PC-3 (cell line): ENCODE measurements at regions not wholly inside any gene's neighbourhood (a gene's known extent, or its start where the extent isn't known, plus 50 kb on each side); places are given as distances from the start of the nearest gene placed in this dataset.

Experiments
- ATAC-seq: fragments of 200-7000 bp; cut with Tn5 transposase; 2 replicates; pipeline ENCODE4 v1.9.1; 2020; ENCODE audit warnings: mild to moderate bottlenecking, moderate library complexity
- BruUV-seq: library from RNA; stranded (reverse); fragments of 400-500 nt; replicated peaks from 2 replicates; lab custom pipeline; 2021; lab: Mats Ljungman, UMichigan
- CTCF ChIA-PET: fragments of 300-600 bp; sonication (Branson Sonifier 250); formaldehyde crosslinking; loops from one replicate; lab custom pipeline; 2022; ENCODE audit warnings: antibody characterized with exemption; lab: Charles Lee
- POLR2A ChIA-PET: fragments of 300-600 bp; sonication (Branson Sonifier 250); formaldehyde crosslinking; loops from one replicate; lab custom pipeline; 2022; ENCODE audit warnings: antibody characterized with exemption; ENCODE audit not compliant: unreplicated experiment; lab: Charles Lee
- DNase-seq: peaks from one replicate; pipeline ENCODE4 v3.0.0-alpha.2; 2015
- H2AFZ ChIP-seq: fragments of 300-600 bp; sonication (generic); 2 replicates; pipeline ENCODE4 v1.6.0; 2016; ENCODE audit warnings: antibody characterized with exemption, low read length
- H3F3A ChIP-seq: fragments of 300-600 bp; sonication (generic); one replicate; pipeline ENCODE4 v1.6.0; 2017; ENCODE audit warnings: antibody characterized with exemption, low read length, control low read depth, mild to moderate bottlenecking; ENCODE audit not compliant: unreplicated experiment
- H3K27ac ChIP-seq: fragments of 300-600 bp; sonication (generic); 2 replicates; pipeline ENCODE4 v1.5.1; 2016; ENCODE audit warnings: mild to moderate bottlenecking, low read length
- H3K27me3 ChIP-seq: fragments of 300-600 bp; sonication (generic); 2 replicates; pipeline ENCODE4 v1.6.1; 2016; ENCODE audit warnings: low read length, mixed read lengths
- H3K36me3 ChIP-seq: fragments of 300-600 bp; sonication (generic); 2 replicates; pipeline ENCODE4 v1.6.1; 2016; ENCODE audit warnings: low read depth, mixed run types, low read length, mixed read lengths
- H3K4me1 ChIP-seq: fragments of 300-600 bp; sonication (generic); 2 replicates; pipeline ENCODE4 v1.5.1; 2016; ENCODE audit warnings: low read length; ENCODE audit not compliant: insufficient read depth
- H3K4me2 ChIP-seq: fragments of 300-600 bp; sonication (generic); 2 replicates; pipeline ENCODE4 v1.6.0; 2016; ENCODE audit warnings: low read length
- H3K4me3 ChIP-seq: fragments of 300-600 bp; sonication (generic); 2 replicates; pipeline ENCODE4 v1.5.1; 2016; ENCODE audit warnings: mild to moderate bottlenecking, low read length, mixed read lengths
- H3K79me2 ChIP-seq: fragments of 300-600 bp; sonication (generic); 2 replicates; pipeline ENCODE4 v1.6.1; 2017; ENCODE audit warnings: low read length, mixed read lengths
- H3K9ac ChIP-seq: fragments of 300-600 bp; sonication (generic); 2 replicates; pipeline ENCODE4 v1.6.0; 2016; ENCODE audit warnings: mild to moderate bottlenecking, low read length
- H3K9me2 ChIP-seq: fragments of 300-600 bp; sonication (generic); replicated peaks from 2 replicates; pipeline ENCODE4 v1.6.1; 2016; ENCODE audit warnings: mixed run types, low read length, mixed read lengths
- H3K9me3 ChIP-seq: fragments of 300-600 bp; sonication (generic); 2 replicates; pipeline ENCODE4 v1.6.1; 2016; ENCODE audit warnings: low read length, mixed read lengths
- H4K20me1 ChIP-seq: fragments of 300-600 bp; sonication (generic); 2 replicates; pipeline ENCODE4 v1.6.1; 2016; ENCODE audit warnings: low read length, mixed read lengths
- CTCF ChIP-seq: fragments of 300-600 bp; sonication (generic); conservative IDR thresholded peaks from 2 replicates; pipeline ENCODE4 v1.5.1; 2017; ENCODE audit warnings: antibody characterized with exemption, low read depth, mild to moderate bottlenecking, low read length
- EZH2 ChIP-seq: fragments of 300-600 bp; sonication (generic); IDR thresholded peaks from one replicate; pipeline ENCODE4 v1.6.1; 2017; ENCODE audit warnings: antibody characterized with exemption, mild to moderate bottlenecking, low read length; ENCODE audit not compliant: unreplicated experiment
- EZH2phosphoT487 ChIP-seq: fragments of 300-600 bp; sonication (generic); IDR thresholded peaks from 2 replicates; pipeline ENCODE4 v1.6.1; 2018; ENCODE audit warnings: mild to moderate bottlenecking, antibody characterized with exemption, low read length, borderline replicate concordance
- intact Hi-C: fragments of 100-400 bp; cut with micrococcal nuclease; formaldehyde crosslinking; loops from 2 replicates; pipeline ENCODE4 v1.9.0; 2023

- Histone ChIP-seq H3K4me1 (peaks cover 9% of the 10 kb centered on the region), H4K20me1 (no peaks in the 10 kb centered on the region), H3K9me2 (no peaks in the 10 kb centered on the region), H3F3A (no peaks in the 10 kb centered on the region), H3K4me3 (no peak overlapping the region), H3K9me3 (no peaks in the 10 kb centered on the region), H3K79me2 (no peaks in the 10 kb centered on the region), H3K27ac (no peak overlapping the region), H3K4me2 (peak overlapping the region; percentile 4), H3K36me3 (no peaks in the 10 kb centered on the region), H3K27me3 (peaks cover 56% of the 10 kb centered on the region), H3K9ac (no peak overlapping the region), H2AFZ (no peak overlapping the region)
- POLR2A ChIA-PET: no interaction called here
- CTCF ChIA-PET: interaction anchor here (0.8 kb wide), 1 partner anchor 15 kb away, joined by 3 read pairs; no protein-coding TSS in a partner anchor
- ATAC-seq (peak; percentile 60), DNase-seq (peak; percentile 54)
- TF ChIP-seq CTCF (no peak), EZH2 (no peak), EZH2phosphoT487 (no peak)
- intact Hi-C loops: no loop called here
- BruUV-seq: no TSS peak
These were observed 70.2 kb downstream of the HRH4 start for GRCh38 chr18:24530630-24531111.

- Histone ChIP-seq H3K4me2 (no peak overlapping the region), H3K79me2 (no peaks in the 10 kb centered on the region), H4K20me1 (no peaks in the 10 kb centered on the region), H2AFZ (no peak overlapping the region), H3K9me2 (no peaks in the 10 kb centered on the region), H3F3A (no peaks in the 10 kb centered on the region), H3K27ac (no peak overlapping the region), H3K9ac (no peak overlapping the region), H3K9me3 (no peaks in the 10 kb centered on the region), H3K27me3 (peaks cover 68% of the 10 kb centered on the region), H3K4me3 (no peak overlapping the region), H3K36me3 (no peaks in the 10 kb centered on the region), H3K4me1 (peaks cover 9% of the 10 kb centered on the region)
- POLR2A ChIA-PET: no interaction called here
- no peak for TF ChIP-seq CTCF
- no peak for TF ChIP-seq EZH2phosphoT487
- no peak for TF ChIP-seq EZH2
- BruUV-seq: no TSS peak
- no peak for ATAC-seq
- CTCF ChIA-PET: no interaction called here
- no peak for DNase-seq
- intact Hi-C loops: no loop called here
These were observed 73.8 kb downstream of the HRH4 start for GRCh38 chr18:24534271-24534670.

GRCh38 chr18:24534737-24535136, 74.3 kb downstream of the HRH4 start:
- DNase-seq: no peak
- H3K4me1 ChIP-seq: peaks cover 9% of the 10 kb centered on the region
- no peaks in the 10 kb centered on the region for H3K9me2 ChIP-seq
- no peak overlapping the region for H3K4me2 ChIP-seq
- ChIA-PET POLR2A (no interaction called here), CTCF (no interaction called here)
- TF ChIP-seq EZH2phosphoT487 (no peak), CTCF (no peak), EZH2 (no peak)
- no peaks in the 10 kb centered on the region for H3K79me2 ChIP-seq
- no peaks in the 10 kb centered on the region for H3F3A ChIP-seq
- no peak overlapping the region for H2AFZ ChIP-seq
- H3K27me3 ChIP-seq: peaks cover 73% of the 10 kb centered on the region
- no TSS peak for BruUV-seq
- H3K4me3 ChIP-seq: no peak overlapping the region
- intact Hi-C loops: no loop called here
- no peaks in the 10 kb centered on the region for H4K20me1 ChIP-seq
- no peak overlapping the region for H3K27ac ChIP-seq
- H3K9ac ChIP-seq: no peak overlapping the region
- no peaks in the 10 kb centered on the region for H3K36me3 ChIP-seq
- ATAC-seq: no peak
- H3K9me3 ChIP-seq: no peaks in the 10 kb centered on the region
